Stomach (tissue), 4 donors: ENCODE measurements at regions not wholly inside any gene's neighbourhood (a gene's known extent, or its start where the extent isn't known, plus 50 kb on each side); places are given as distances from the start of the nearest gene placed in this dataset.

ENCODE experiments used
- EP300 ChIP-seq: sonication (generic); formaldehyde crosslinking; IDR thresholded peaks from one replicate; pipeline ENCODE4 v1.6.1; 2017; ENCODE audit warnings: antibody characterized with exemption
- POLR2A ChIP-seq, 4 donors: fragments of 450-650 bp; IDR thresholded peaks; one replicate each; pipeline ENCODE4 v1.6.1; 2016; ENCODE audit warnings: antibody characterized with exemption in 4 of 4, control low read depth in 2 of 4, mild to moderate bottlenecking in 1 of 4, moderate library complexity in 1 of 4
- POLR2AphosphoS5 ChIP-seq, 3 donors: sonication (generic); formaldehyde crosslinking; IDR thresholded peaks; one replicate each; pipeline ENCODE4 v1.6.1; 2016; ENCODE audit warnings: antibody characterized with exemption in 3 of 3
- TF ChIP-seq, protein P1 (sequence below), 7 experiments: fragments of 450-650 bp in 4 of 7; fragments of 200-600 bp in 3 of 7; sonication (generic) in 3 of 7; IDR thresholded peaks; one replicate each; pipeline ENCODE4 v1.5.1; 2016 to 2019; ENCODE audit warnings: antibody characterized with exemption in 7 of 7, control low read depth in 2 of 7, mild to moderate bottlenecking in 1 of 7

DNA sequence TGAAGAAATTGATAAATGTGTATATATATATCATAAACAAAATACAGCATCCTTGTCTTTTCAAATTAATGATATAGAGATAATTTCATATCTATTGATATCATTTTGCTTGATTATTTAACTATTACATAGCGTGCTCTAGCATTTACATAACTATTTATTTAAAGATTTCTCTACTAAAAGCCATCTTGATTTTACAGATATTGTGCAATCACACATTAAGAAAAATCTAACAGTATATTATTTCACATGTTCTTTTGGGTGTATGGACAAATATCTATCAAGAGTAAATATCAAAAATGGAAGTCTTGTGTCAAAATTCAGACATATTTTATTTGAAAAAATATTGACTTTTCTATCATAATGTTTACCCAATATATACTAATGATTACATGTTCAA, 966.8 kb downstream of the SLITRK5 start:
- TF ChIP-seq, protein P1, sequence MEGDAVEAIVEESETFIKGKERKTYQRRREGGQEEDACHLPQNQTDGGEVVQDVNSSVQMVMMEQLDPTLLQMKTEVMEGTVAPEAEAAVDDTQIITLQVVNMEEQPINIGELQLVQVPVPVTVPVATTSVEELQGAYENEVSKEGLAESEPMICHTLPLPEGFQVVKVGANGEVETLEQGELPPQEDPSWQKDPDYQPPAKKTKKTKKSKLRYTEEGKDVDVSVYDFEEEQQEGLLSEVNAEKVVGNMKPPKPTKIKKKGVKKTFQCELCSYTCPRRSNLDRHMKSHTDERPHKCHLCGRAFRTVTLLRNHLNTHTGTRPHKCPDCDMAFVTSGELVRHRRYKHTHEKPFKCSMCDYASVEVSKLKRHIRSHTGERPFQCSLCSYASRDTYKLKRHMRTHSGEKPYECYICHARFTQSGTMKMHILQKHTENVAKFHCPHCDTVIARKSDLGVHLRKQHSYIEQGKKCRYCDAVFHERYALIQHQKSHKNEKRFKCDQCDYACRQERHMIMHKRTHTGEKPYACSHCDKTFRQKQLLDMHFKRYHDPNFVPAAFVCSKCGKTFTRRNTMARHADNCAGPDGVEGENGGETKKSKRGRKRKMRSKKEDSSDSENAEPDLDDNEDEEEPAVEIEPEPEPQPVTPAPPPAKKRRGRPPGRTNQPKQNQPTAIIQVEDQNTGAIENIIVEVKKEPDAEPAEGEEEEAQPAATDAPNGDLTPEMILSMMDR (IDR thresholded peaks at IDR 0.05) = no peak
- no peak for TF ChIP-seq POLR2AphosphoS5 (IDR thresholded peaks at IDR 0.05)
- no peak for TF ChIP-seq POLR2A (IDR thresholded peaks at IDR 0.05)
- no peak for TF ChIP-seq EP300
